ENCODE measurements at regions not wholly inside any gene's neighbourhood (a gene's known extent, or its start where the extent isn't known, plus 50 kb on each side); places are given as distances from the start of the nearest gene placed in this dataset.
"Not testable (repeated sequence)": the region's sequence is repeated elsewhere in the genome, so short reads cannot be mapped to it uniquely, and the experiment has no call there.

- Histone ChIP-seq H3K27ac (no peak overlapping the region), H3K27me3 (no peaks in the 10 kb centered on the region), H3K4me3 (no peak overlapping the region), H3K9me3 (replicated peaks) (no peaks in the 10 kb centered on the region), H3K36me3 (no peaks in the 10 kb centered on the region), H3K4me1 (peaks cover 8% of the 10 kb centered on the region)
- DNase-seq, result no peak
Measured at GRCh38 chr2:153420394-153420793, 58.2 kb downstream of the RPRM start.

GRCh38 chr2:153417077-153417476 lies 61.5 kb downstream of the RPRM start:
- no peak overlapping the region for H3K27ac ChIP-seq
- H3K9me3 ChIP-seq (replicated peaks), result no peaks in the 10 kb centered on the region
- H3K4me1 ChIP-seq, result no peaks in the 10 kb centered on the region; the same call in 1 of the 2 replicates
- H3K36me3 ChIP-seq, result no peaks in the 10 kb centered on the region
- H3K4me3 ChIP-seq, result no peak overlapping the region
- DNase-seq, result no peak
- no peaks in the 10 kb centered on the region for H3K27me3 ChIP-seq

GRCh38 chr2:153416071-153416470 lies 62.5 kb downstream of the RPRM start:
- Histone ChIP-seq H3K9me3 (replicated peaks) (no peaks in the 10 kb centered on the region), H3K27ac (no peak overlapping the region), H3K36me3 (no peaks in the 10 kb centered on the region), H3K4me3 (no peak overlapping the region), H3K4me1 (no peaks in the 10 kb centered on the region; the same call in 1 of the 2 replicates), H3K27me3 (no peaks in the 10 kb centered on the region)
- no peak for DNase-seq

GRCh38 chr2:153408710-153409385 lies 69.7 kb downstream of the RPRM start:
- H3K27me3 ChIP-seq, result no peaks in the 10 kb centered on the region
- no peak overlapping the region for H3K4me3 ChIP-seq
- no peaks in the 10 kb centered on the region for H3K36me3 ChIP-seq
- no peak overlapping the region for H3K27ac ChIP-seq
- no peaks in the 10 kb centered on the region for H3K9me3 ChIP-seq (replicated peaks)
- DNase-seq, result peak in 1 of 2 experiments; percentile 8
- no peaks in the 10 kb centered on the region for H3K4me1 ChIP-seq

- Histone ChIP-seq H3K4me1 (no peaks in the 10 kb centered on the region), H3K4me3 (no peak overlapping the region), H3K36me3 (no peaks in the 10 kb centered on the region), H3K27me3 (no peaks in the 10 kb centered on the region), H3K27ac (no peak overlapping the region), H3K9me3 (replicated peaks) (no peaks in the 10 kb centered on the region)
- no peak for DNase-seq
Measured at GRCh38 chr2:153405196-153405595, 73.4 kb downstream of the RPRM start.

- peak in 1 of 2 experiments; percentile 13 for DNase-seq
- no peaks in the 10 kb centered on the region for H3K27me3 ChIP-seq
- H3K4me1 ChIP-seq, result no peaks in the 10 kb centered on the region
- H3K36me3 ChIP-seq, result no peaks in the 10 kb centered on the region
- no peaks in the 10 kb centered on the region for H3K9me3 ChIP-seq (replicated peaks)
- H3K27ac ChIP-seq, result no peak overlapping the region
- no peak overlapping the region for H3K4me3 ChIP-seq
Measured at GRCh38 chr2:153404792-153405191, 73.8 kb downstream of the RPRM start.

GRCh38 chr2:153403940-153404339 lies 74.6 kb downstream of the RPRM start:
- no peak for DNase-seq
- Histone ChIP-seq H3K27me3 (no peaks in the 10 kb centered on the region), H3K4me3 (no peak overlapping the region), H3K4me1 (no peaks in the 10 kb centered on the region), H3K9me3 (replicated peaks) (no peaks in the 10 kb centered on the region), H3K27ac (no peak overlapping the region), H3K36me3 (no peaks in the 10 kb centered on the region)

GRCh38 chr2:153403352-153403751 lies 75.2 kb downstream of the RPRM start:
- H3K4me1 ChIP-seq; DNase-seq; H3K27me3 ChIP-seq; H3K27ac ChIP-seq; H3K9me3 ChIP-seq (replicated peaks); H3K36me3 ChIP-seq; H3K4me3 ChIP-seq: not testable (repeated sequence)

- no peaks in the 10 kb centered on the region for H3K27me3 ChIP-seq
- no peak overlapping the region for H3K4me3 ChIP-seq
- no peaks in the 10 kb centered on the region for H3K36me3 ChIP-seq
- peaks cover 10% of the 10 kb centered on the region for H3K4me1 ChIP-seq
- no peak overlapping the region for H3K27ac ChIP-seq
- no peak for DNase-seq
- H3K9me3 ChIP-seq (replicated peaks), result no peaks in the 10 kb centered on the region
Measured at GRCh38 chr2:153394686-153395085, 83.9 kb downstream of the RPRM start.

GRCh38 chr2:153394247-153394646 lies 84.3 kb downstream of the RPRM start:
- no peaks in the 10 kb centered on the region for H3K36me3 ChIP-seq
- H3K27me3 ChIP-seq, result no peaks in the 10 kb centered on the region
- H3K4me1 ChIP-seq, result peaks cover 10% of the 10 kb centered on the region
- DNase-seq, result no peak
- H3K27ac ChIP-seq, result no peak overlapping the region
- no peaks in the 10 kb centered on the region for H3K9me3 ChIP-seq (replicated peaks)
- no peak overlapping the region for H3K4me3 ChIP-seq

- Histone ChIP-seq H3K27ac (no peak overlapping the region), H3K4me3 (no peak overlapping the region), H3K27me3 (no peaks in the 10 kb centered on the region), H3K4me1 (peaks cover 10% of the 10 kb centered on the region), H3K9me3 (replicated peaks) (no peaks in the 10 kb centered on the region), H3K36me3 (no peaks in the 10 kb centered on the region)
- no peak for DNase-seq
Measured at GRCh38 chr2:153393518-153393917, 85.0 kb downstream of the RPRM start.

GRCh38 chr2:153391131-153391530 lies 87.4 kb downstream of the RPRM start:
- Histone ChIP-seq H3K4me3 (no peak overlapping the region), H3K9me3 (replicated peaks) (no peaks in the 10 kb centered on the region), H3K27me3 (no peaks in the 10 kb centered on the region), H3K4me1 (peaks cover 25% of the 10 kb centered on the region), H3K36me3 (no peaks in the 10 kb centered on the region), H3K27ac (no peak overlapping the region)
- DNase-seq, result peak; percentile 19 to 60

GRCh38 chr2:153388246-153388645 lies 90.3 kb downstream of the RPRM start:
- Histone ChIP-seq H3K27me3 (no peaks in the 10 kb centered on the region), H3K27ac (no peak overlapping the region), H3K4me3 (no peak overlapping the region), H3K4me1 (peaks cover 41% of the 10 kb centered on the region), H3K36me3 (no peaks in the 10 kb centered on the region), H3K9me3 (replicated peaks) (no peaks in the 10 kb centered on the region)
- DNase-seq, result no peak

GRCh38 chr2:153387203-153387602 lies 91.4 kb downstream of the RPRM start:
- H3K36me3 ChIP-seq, result no peaks in the 10 kb centered on the region
- peak; percentile 9 to 41 for DNase-seq
- H3K4me1 ChIP-seq, result peaks cover 41% of the 10 kb centered on the region
- no peaks in the 10 kb centered on the region for H3K27me3 ChIP-seq
- H3K9me3 ChIP-seq (replicated peaks), result no peaks in the 10 kb centered on the region
- H3K27ac ChIP-seq, result peak overlapping the region; percentile 66
- H3K4me3 ChIP-seq, result peak overlapping the region; percentile 31

GRCh38 chr2:153386481-153386897 lies 92.1 kb downstream of the RPRM start:
- H3K27me3 ChIP-seq, result no peaks in the 10 kb centered on the region
- peak; percentile 54 to 67 for DNase-seq
- peaks cover 38% of the 10 kb centered on the region for H3K4me1 ChIP-seq
- peak overlapping the region; percentile 31 for H3K4me3 ChIP-seq
- no peaks in the 10 kb centered on the region for H3K9me3 ChIP-seq (replicated peaks)
- H3K27ac ChIP-seq, result peak overlapping the region; percentile 66
- H3K36me3 ChIP-seq, result no peaks in the 10 kb centered on the region

Measured in SJCRH30 (cell line).